ENCODE measurements at regions not wholly inside any gene's neighbourhood (a gene's known extent, or its start where the extent isn't known, plus 50 kb on each side); places are given as distances from the start of the nearest gene placed in this dataset.

GRCh38 chr22:47787501-47788227 lies 1025.2 kb downstream of the TBC1D22A start:
- Histone ChIP-seq H3K4me3 (no peak overlapping the region), H3K27me3 (ENCODE audit: insufficient read depth) (no peaks in the 10 kb centered on the region), H3K27ac (ENCODE audit: low read depth) (no peak overlapping the region), H3K4me1 (ENCODE audit: insufficient read depth) (no peaks in the 10 kb centered on the region), H3K36me3 (ENCODE audit: insufficient read depth) (peaks cover 5% of the 10 kb centered on the region; the same call in 1 of the 2 replicates), H2AFZ (no peak overlapping the region), H3F3A (replicated peaks; ENCODE audit: low read depth) (no peaks in the 10 kb centered on the region), H3K4me2 (no peak overlapping the region), H3K79me2 (replicated peaks; ENCODE audit: insufficient read depth) (no peaks in the 10 kb centered on the region), H3K9me2 (ENCODE audit: insufficient read depth) (no peaks in the 10 kb centered on the region), H4K20me1 (replicated peaks; ENCODE audit: insufficient read depth) (no peaks in the 10 kb centered on the region)
- Mint-ChIP-seq H3K4me3 (no peak overlapping the region), H3K27me3 (ENCODE audit: insufficient read depth, low read depth, poor library complexity) (peaks cover 7% of the 10 kb centered on the region), H3K27ac (no peak overlapping the region), H3K36me3 (ENCODE audit: low read depth) (no peaks in the 10 kb centered on the region), H3K4me1 (no peaks in the 10 kb centered on the region; the same call in 1 of the 3 replicates), H3K9me3 (no peaks in the 10 kb centered on the region; the same call in none of the 3 replicates)
- ATAC-seq, result no peak
- DNase-seq (ENCODE audit: low spot score), result no peak
- TF ChIP-seq ZNF114 (CRISPR knock-in tag; IDR thresholded peaks at IDR 0.05), result no peak
- no peak for TF ChIP-seq CREB1 (CRISPR knock-in tag; IDR thresholded peaks at IDR 0.05; ENCODE audit: low read depth)
- no peak for TF ChIP-seq EZH2 (IDR thresholded peaks at IDR 0.05; ENCODE audit: low read depth, unreplicated experiment)
- TF ChIP-seq STAT1 (IDR thresholded peaks at IDR 0.05; ENCODE audit: unreplicated experiment), result no peak
- no peak for TF ChIP-seq REST (IDR thresholded peaks at IDR 0.05; ENCODE audit: unreplicated experiment)
- no peak for TF ChIP-seq JUNB (IDR thresholded peaks at IDR 0.05; ENCODE audit: unreplicated experiment)
- no peak for TF ChIP-seq ETS1 (IDR thresholded peaks at IDR 0.05)
- no peak for TF ChIP-seq POLR2AphosphoS5 (IDR thresholded peaks at IDR 0.05; ENCODE audit: low read depth)
- no peak for TF ChIP-seq CTCF (conservative IDR thresholded peaks at IDR 0.05; ENCODE audit: low read depth in 2 of 2)
- no peak for TF ChIP-seq ZNF331 (CRISPR knock-in tag; IDR thresholded peaks at IDR 0.05; ENCODE audit: low read depth)
- TF ChIP-seq NANOG (IDR thresholded peaks at IDR 0.05; ENCODE audit: borderline replicate concordance), result no peak
- TF ChIP-seq EZH2phosphoT487 (IDR thresholded peaks at IDR 0.05; ENCODE audit: unreplicated experiment), result no peak
- TF ChIP-seq ZNF462 (CRISPR knock-in tag; IDR thresholded peaks at IDR 0.05), result no peak

Data from GM23338 (cell line).